HepG2 (cell line): ENCODE measurements at regions not wholly inside any gene's neighbourhood (a gene's known extent, or its start where the extent isn't known, plus 50 kb on each side); places are given as distances from the start of the nearest gene placed in this dataset.

ENCODE experiments used
- ATAC-seq: fragments of 200-7000 bp; cut with Tn5 transposase; 3 replicates; pipeline ENCODE4 v1.9.1; 2020; ENCODE audit warnings: mild to moderate bottlenecking, moderate library complexity
- BruUV-seq: library from RNA; stranded (reverse); fragments of 400-500 nt; replicated peaks from 2 replicates; lab custom pipeline; 2021; lab: Mats Ljungman, UMichigan
- CTCF ChIA-PET: fragments of 300-600 bp; formaldehyde crosslinking; extraction: SDS; loops from one replicate; lab custom pipeline; 2021; ENCODE audit warnings: low total read pairs, inconsistent platforms, low intra/inter-chr PET ratio; lab: Yijun Ruan, JAX
- POLR2A ChIA-PET: fragments of 350-600 bp; sonication (Branson Sonifier 250); formaldehyde crosslinking; loops from one replicate; lab custom pipeline; 2020; ENCODE audit warnings: antibody characterized with exemption, inconsistent platforms; lab: Yijun Ruan, JAX
- DNase-seq: peaks from one replicate; pipeline ENCODE4 v3.0.0-alpha.2; 2015; ENCODE audit warnings: low spot score
- FAIRE-seq: peaks from 3 replicates; lab custom pipeline; 2011; peaks lifted over from hg19 to GRCh38; lab: Jason Lieb, UNC
- H2AFZ ChIP-seq: one replicate; pipeline ENCODE4 v1.6.1; 2011; ENCODE audit warnings: low read length, inconsistent platforms
- H3K27ac ChIP-seq: fragments of 300-600 bp; 3 replicates; pipeline ENCODE4 v1.8.0; 2011; ENCODE audit warnings: mixed run types, mild to moderate bottlenecking, mixed read lengths, low read length, inconsistent platforms; ENCODE audit not compliant: insufficient read depth; ENCODE audit errors: extremely low read length
- H3K27me3 ChIP-seq, 2 experiments: fragments of 200-600 bp in 1 of 2; 2 replicates in 1 of 2; 3 replicates in 1 of 2; pipeline versions ENCODE4 v1.6.0 to v1.8.0; 2011; ENCODE audit warnings: low read length in 2 of 2, mild to moderate bottlenecking in 2 of 2, moderate library complexity in 2 of 2, inconsistent platforms in 1 of 2; ENCODE audit not compliant: insufficient read depth in 2 of 2, control insufficient read depth in 1 of 2
- H3K36me3 ChIP-seq, 2 experiments: fragments of 200-600 bp in 1 of 2; replicated peaks in 1 of 2; 2 replicates in 1 of 2; 3 replicates in 1 of 2; pipeline versions ENCODE4 v1.5.1 to v1.8.0; 2011; ENCODE audit warnings: low read length in 2 of 2, inconsistent platforms in 1 of 2; ENCODE audit not compliant: insufficient read depth in 2 of 2, control insufficient read depth in 1 of 2
- H3K4me1 ChIP-seq: 2 replicates; pipeline ENCODE4 v1.5.1; 2012; ENCODE audit warnings: low read length, inconsistent platforms; ENCODE audit not compliant: insufficient read depth
- H3K4me2 ChIP-seq: 2 replicates; pipeline ENCODE4 v1.6.0; 2011; ENCODE audit warnings: low read depth, low read length, inconsistent platforms
- H3K4me3 ChIP-seq, 3 experiments: fragments of 200-600 bp in 1 of 3; sonication (generic), shearing (Covaris generic) in 1 of 3; replicated peaks in 1 of 3; 2 replicates each; pipeline ENCODE4 v1.5.1; 2011 to 2016; ENCODE audit warnings: low read length in 3 of 3, inconsistent platforms in 2 of 3, low read depth in 2 of 3, mild to moderate bottlenecking in 2 of 3, control low read depth in 1 of 3, mixed read lengths in 1 of 3; ENCODE audit not compliant: insufficient read depth in 1 of 3
- H3K79me2 ChIP-seq: one replicate; pipeline ENCODE4 v1.6.1; 2011; ENCODE audit warnings: low read length, inconsistent platforms; ENCODE audit not compliant: insufficient read depth
- H3K9ac ChIP-seq: 2 replicates; pipeline ENCODE4 v1.6.0; 2011; ENCODE audit warnings: mild to moderate bottlenecking, low read depth, low read length, inconsistent platforms; ENCODE audit not compliant: insufficient read depth
- H3K9me3 ChIP-seq: 2 replicates; pipeline ENCODE4 v1.5.1; 2012; ENCODE audit warnings: mild to moderate bottlenecking, low read length
- H4K20me1 ChIP-seq: 2 replicates; pipeline ENCODE4 v1.6.0; 2011; ENCODE audit warnings: inconsistent platforms, mild to moderate bottlenecking, low read length, moderate library complexity; ENCODE audit not compliant: insufficient read depth
- CCDC6 ChIP-seq: sonication (generic); formaldehyde crosslinking; IDR thresholded peaks from 2 replicates; pipeline ENCODE4 v1.8.1; 2022; ENCODE audit warnings: mild to moderate bottlenecking, missing genetic modification reagents, moderate library complexity
- CHCHD3 ChIP-seq: sonication (generic); formaldehyde crosslinking; IDR thresholded peaks from 2 replicates; pipeline ENCODE4 v1.8.0; 2022; ENCODE audit warnings: mild to moderate bottlenecking, missing genetic modification reagents, moderate library complexity
- ETV6 ChIP-seq: sonication (generic); formaldehyde crosslinking; conservative IDR thresholded peaks from 2 replicates; pipeline ENCODE4 v1.4.0; 2020; ENCODE audit warnings: missing genetic modification reagents
- NFIC ChIP-seq: IDR thresholded peaks from 2 replicates; pipeline ENCODE4 v1.6.1; 2012; ENCODE audit warnings: mild to moderate bottlenecking, low read length, inconsistent platforms
- PCBP1 ChIP-seq: fragments of 200-400 bp; formaldehyde crosslinking; IDR thresholded peaks from 2 replicates; pipeline ENCODE4 v1.6.1; 2017; ENCODE audit warnings: mild to moderate bottlenecking, low read depth, low read length, borderline replicate concordance
- SP4 ChIP-seq: sonication (generic); formaldehyde crosslinking; IDR thresholded peaks from 2 replicates; pipeline ENCODE4 v1.8.1; 2023; ENCODE audit warnings: mild to moderate bottlenecking, missing genetic modification reagents
- TCF7 ChIP-seq: sonication (generic); IDR thresholded peaks from 2 replicates; pipeline ENCODE4 v1.6.1; 2016; ENCODE audit warnings: antibody characterized with exemption, low read depth
- ZNF607 ChIP-seq: sonication (generic); formaldehyde crosslinking; IDR thresholded peaks from 2 replicates; pipeline ENCODE4 v1.5.1; 2020; ENCODE audit warnings: missing genetic modification reagents, mild to moderate bottlenecking, borderline replicate concordance
- WGBS: methylation state at CpG from one replicate; pipeline ENCODE4 v1.1.6; 2017; ENCODE audit warnings: low lambda C conversion rate; 5-methylcytosine and 5-hydroxymethylcytosine counted together
- in situ Hi-C: cut with HindIII; loops from 2 replicates; pipeline ENCODE4 v1.10.0; 2017; ENCODE audit warnings: low pct_unique_long_range_greater_than_20kb; ENCODE audit not compliant: extremely low pct_ligation_motif_present
- intact Hi-C: fragments of 100-400 bp; cut with micrococcal nuclease; formaldehyde crosslinking; loops from one replicate; pipeline ENCODE4 v1.10.0; 2022; ENCODE audit not compliant: unreplicated experiment
- TF ChIP-seq, protein P1 (sequence below): sonication (generic); formaldehyde crosslinking; IDR thresholded peaks from 2 replicates; pipeline ENCODE4 v1.4.0; 2020; ENCODE audit warnings: mild to moderate bottlenecking, low read depth, missing genetic modification reagents
- TF ChIP-seq, protein P2 (sequence below): sonication (generic); formaldehyde crosslinking; conservative IDR thresholded peaks from 2 replicates; pipeline ENCODE4 v1.4.0; 2020; ENCODE audit warnings: mild to moderate bottlenecking, missing genetic modification reagents, moderate library complexity
- TF ChIP-seq, protein P3 (sequence below): IDR thresholded peaks from 2 replicates; pipeline ENCODE4 v1.4.0; 2020; ENCODE audit warnings: mild to moderate bottlenecking, missing genetic modification reagents
- TF ChIP-seq, protein P4 (sequence below): sonication (generic); formaldehyde crosslinking; IDR thresholded peaks from 2 replicates; pipeline ENCODE4 v1.5.0; 2020; ENCODE audit warnings: mild to moderate bottlenecking, missing genetic modification reagents, moderate library complexity

DNA sequence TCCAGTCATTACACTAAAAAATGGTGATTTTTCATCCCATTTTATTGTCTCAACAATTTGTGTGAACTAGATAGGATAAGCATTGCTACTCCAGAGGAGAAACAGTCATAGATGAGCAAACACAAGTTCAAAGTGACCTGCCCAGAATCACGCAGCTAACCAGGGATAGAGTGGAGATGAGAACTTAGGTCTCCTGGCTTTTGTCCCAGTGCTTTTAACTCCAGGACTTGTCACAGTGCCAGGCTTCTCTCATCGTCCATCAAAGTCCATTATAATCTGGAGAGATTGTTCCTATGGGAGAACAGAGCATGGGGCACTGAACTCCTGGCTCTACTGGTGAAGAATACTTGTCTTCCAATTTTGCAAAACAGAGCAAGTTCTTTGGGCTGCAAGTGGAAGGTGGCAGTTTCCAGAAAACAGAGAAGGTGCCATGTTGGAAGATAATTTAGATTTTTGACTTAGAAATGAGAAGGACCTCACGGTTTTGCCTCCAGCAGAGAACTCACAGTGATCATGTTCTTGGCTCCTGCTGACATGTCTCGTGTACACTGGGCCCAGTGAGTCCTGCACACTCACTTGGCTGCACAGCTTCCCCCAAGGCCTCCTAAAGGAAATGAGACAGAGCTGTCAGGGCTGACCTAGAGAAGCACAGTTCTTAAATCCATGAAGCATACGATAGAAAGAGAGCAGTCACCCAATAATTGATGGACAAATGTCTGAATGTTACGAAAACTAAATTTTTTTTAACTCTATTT, 322.9 kb upstream of the NRP1 start:
- DNase-seq: peak; percentile 71
- Histone ChIP-seq H2AFZ (no peak overlapping the region), H3K79me2 (no peaks in the 10 kb centered on the region), H3K4me1 (peaks cover 33% of the 10 kb centered on the region), H3K27me3 (no peaks in the 10 kb centered on the region; a peak in 1 of 5 replicates), H3K36me3 (no peaks in the 10 kb centered on the region), H3K4me2 (peak overlapping the region; percentile 29; the same call in 1 of the 2 replicates), H3K9me3 (0 out of 2 replicates have a peak, but pooled peaks cover 9% of the 10 kb centered on the region), H3K4me3 (no peak overlapping the region), H3K9ac (no peak overlapping the region), H3K27ac (no peak overlapping the region), H4K20me1 (no peaks in the 10 kb centered on the region)
- peak; percentile 67 for ATAC-seq
- ChIA-PET POLR2A (no interaction called here), CTCF (no interaction called here)
- in situ Hi-C loops: no loop called here
- intact Hi-C loops: no loop called here
- BruUV-seq: no TSS peak
- FAIRE-seq: peak; percentile 4
- WGBS: 39% methylated on average over 6 of the region's 6 CpGs
- TF ChIP-seq CCDC6 (CRISPR knock-in tag) (no peak), SP4 (CRISPR knock-in tag) (no peak), ZNF607 (CRISPR knock-in tag) (no peak), PCBP1 (no peak), NFIC (0 out of 2 replicates have a peak, but pooled peaks have one; percentile 21), TCF7 (peak; percentile 67; the same call in 1 of the 2 replicates), CHCHD3 (CRISPR knock-in tag) (no peak), ETV6 (CRISPR knock-in tag) (no peak)
- TF ChIP-seq, protein P1, sequence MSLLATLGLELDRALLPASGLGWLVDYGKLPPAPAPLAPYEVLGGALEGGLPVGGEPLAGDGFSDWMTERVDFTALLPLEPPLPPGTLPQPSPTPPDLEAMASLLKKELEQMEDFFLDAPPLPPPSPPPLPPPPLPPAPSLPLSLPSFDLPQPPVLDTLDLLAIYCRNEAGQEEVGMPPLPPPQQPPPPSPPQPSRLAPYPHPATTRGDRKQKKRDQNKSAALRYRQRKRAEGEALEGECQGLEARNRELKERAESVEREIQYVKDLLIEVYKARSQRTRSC (CRISPR knock-in tag): no peak
- TF ChIP-seq, protein P2, sequence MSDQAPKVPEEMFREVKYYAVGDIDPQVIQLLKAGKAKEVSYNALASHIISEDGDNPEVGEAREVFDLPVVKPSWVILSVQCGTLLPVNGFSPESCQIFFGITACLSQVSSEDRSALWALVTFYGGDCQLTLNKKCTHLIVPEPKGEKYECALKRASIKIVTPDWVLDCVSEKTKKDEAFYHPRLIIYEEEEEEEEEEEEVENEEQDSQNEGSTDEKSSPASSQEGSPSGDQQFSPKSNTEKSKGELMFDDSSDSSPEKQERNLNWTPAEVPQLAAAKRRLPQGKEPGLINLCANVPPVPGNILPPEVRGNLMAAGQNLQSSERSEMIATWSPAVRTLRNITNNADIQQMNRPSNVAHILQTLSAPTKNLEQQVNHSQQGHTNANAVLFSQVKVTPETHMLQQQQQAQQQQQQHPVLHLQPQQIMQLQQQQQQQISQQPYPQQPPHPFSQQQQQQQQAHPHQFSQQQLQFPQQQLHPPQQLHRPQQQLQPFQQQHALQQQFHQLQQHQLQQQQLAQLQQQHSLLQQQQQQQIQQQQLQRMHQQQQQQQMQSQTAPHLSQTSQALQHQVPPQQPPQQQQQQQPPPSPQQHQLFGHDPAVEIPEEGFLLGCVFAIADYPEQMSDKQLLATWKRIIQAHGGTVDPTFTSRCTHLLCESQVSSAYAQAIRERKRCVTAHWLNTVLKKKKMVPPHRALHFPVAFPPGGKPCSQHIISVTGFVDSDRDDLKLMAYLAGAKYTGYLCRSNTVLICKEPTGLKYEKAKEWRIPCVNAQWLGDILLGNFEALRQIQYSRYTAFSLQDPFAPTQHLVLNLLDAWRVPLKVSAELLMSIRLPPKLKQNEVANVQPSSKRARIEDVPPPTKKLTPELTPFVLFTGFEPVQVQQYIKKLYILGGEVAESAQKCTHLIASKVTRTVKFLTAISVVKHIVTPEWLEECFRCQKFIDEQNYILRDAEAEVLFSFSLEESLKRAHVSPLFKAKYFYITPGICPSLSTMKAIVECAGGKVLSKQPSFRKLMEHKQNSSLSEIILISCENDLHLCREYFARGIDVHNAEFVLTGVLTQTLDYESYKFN (CRISPR knock-in tag): peak; percentile 29; the same call in 1 of the 2 replicates
- TF ChIP-seq, protein P3, sequence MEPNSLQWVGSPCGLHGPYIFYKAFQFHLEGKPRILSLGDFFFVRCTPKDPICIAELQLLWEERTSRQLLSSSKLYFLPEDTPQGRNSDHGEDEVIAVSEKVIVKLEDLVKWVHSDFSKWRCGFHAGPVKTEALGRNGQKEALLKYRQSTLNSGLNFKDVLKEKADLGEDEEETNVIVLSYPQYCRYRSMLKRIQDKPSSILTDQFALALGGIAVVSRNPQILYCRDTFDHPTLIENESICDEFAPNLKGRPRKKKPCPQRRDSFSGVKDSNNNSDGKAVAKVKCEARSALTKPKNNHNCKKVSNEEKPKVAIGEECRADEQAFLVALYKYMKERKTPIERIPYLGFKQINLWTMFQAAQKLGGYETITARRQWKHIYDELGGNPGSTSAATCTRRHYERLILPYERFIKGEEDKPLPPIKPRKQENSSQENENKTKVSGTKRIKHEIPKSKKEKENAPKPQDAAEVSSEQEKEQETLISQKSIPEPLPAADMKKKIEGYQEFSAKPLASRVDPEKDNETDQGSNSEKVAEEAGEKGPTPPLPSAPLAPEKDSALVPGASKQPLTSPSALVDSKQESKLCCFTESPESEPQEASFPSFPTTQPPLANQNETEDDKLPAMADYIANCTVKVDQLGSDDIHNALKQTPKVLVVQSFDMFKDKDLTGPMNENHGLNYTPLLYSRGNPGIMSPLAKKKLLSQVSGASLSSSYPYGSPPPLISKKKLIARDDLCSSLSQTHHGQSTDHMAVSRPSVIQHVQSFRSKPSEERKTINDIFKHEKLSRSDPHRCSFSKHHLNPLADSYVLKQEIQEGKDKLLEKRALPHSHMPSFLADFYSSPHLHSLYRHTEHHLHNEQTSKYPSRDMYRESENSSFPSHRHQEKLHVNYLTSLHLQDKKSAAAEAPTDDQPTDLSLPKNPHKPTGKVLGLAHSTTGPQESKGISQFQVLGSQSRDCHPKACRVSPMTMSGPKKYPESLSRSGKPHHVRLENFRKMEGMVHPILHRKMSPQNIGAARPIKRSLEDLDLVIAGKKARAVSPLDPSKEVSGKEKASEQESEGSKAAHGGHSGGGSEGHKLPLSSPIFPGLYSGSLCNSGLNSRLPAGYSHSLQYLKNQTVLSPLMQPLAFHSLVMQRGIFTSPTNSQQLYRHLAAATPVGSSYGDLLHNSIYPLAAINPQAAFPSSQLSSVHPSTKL (CRISPR knock-in tag): peak; percentile 70
- TF ChIP-seq, protein P4, sequence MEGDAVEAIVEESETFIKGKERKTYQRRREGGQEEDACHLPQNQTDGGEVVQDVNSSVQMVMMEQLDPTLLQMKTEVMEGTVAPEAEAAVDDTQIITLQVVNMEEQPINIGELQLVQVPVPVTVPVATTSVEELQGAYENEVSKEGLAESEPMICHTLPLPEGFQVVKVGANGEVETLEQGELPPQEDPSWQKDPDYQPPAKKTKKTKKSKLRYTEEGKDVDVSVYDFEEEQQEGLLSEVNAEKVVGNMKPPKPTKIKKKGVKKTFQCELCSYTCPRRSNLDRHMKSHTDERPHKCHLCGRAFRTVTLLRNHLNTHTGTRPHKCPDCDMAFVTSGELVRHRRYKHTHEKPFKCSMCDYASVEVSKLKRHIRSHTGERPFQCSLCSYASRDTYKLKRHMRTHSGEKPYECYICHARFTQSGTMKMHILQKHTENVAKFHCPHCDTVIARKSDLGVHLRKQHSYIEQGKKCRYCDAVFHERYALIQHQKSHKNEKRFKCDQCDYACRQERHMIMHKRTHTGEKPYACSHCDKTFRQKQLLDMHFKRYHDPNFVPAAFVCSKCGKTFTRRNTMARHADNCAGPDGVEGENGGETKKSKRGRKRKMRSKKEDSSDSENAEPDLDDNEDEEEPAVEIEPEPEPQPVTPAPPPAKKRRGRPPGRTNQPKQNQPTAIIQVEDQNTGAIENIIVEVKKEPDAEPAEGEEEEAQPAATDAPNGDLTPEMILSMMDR (CRISPR knock-in tag): no peak
